ENCODE measurements at regions not wholly inside any gene's neighbourhood (a gene's known extent, or its start where the extent isn't known, plus 50 kb on each side); places are given as distances from the start of the nearest gene placed in this dataset.
"Not testable (repeated sequence)": the region's sequence is repeated elsewhere in the genome, so short reads cannot be mapped to it uniquely, and the experiment has no call there.

DNA sequence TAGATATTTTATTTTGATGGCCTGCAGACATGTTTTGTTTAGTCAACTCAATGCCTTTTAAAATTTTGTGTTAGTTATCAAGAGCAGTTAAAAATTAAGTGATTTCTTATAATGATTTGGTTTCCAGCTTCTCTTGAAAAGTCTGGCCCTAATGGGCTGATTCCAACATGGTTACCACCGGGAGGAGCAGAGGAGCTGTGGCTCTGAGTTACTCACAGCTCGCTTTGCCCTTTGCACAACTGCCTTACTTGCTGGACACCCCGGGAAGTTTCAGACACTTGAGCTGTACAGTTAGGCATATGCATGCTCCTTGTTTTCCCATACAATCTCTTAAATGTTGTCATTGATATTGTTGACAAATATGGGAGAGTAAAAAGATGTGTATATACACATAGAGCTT lies 173.1 kb upstream of the MMS22L start:
- DNase-seq (ENCODE audit: low spot score), result peak; percentile 24

- DNase-seq (ENCODE audit: low spot score), result no peak
Measured at GRCh38 chr6:97459535-97459934, 176.5 kb upstream of the MMS22L start.

DNA sequence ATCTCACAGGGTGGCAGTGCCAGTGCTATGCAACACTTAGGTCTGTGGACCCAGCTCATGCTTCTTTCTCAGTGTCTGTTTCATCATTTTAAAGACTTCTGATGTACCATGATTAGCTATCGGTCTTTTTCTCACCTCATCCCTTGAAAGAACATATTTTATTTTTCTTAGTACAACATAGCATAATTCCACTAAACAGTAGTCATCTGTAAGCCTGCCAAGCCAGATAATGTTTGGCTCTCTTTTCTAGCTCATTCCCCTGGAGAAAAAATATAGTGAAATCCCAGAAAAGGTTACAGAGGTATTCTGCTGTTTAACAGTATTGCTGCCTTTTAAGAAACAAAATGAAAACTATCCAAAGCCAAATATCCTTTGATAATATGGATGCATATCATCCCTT lies 177.0 kb upstream of the MMS22L start:
- DNase-seq (ENCODE audit: low spot score), result no peak

GRCh38 chr6:97460394-97461080 lies 177.5 kb upstream of the MMS22L start:
- no peak for DNase-seq (ENCODE audit: low spot score)

DNA sequence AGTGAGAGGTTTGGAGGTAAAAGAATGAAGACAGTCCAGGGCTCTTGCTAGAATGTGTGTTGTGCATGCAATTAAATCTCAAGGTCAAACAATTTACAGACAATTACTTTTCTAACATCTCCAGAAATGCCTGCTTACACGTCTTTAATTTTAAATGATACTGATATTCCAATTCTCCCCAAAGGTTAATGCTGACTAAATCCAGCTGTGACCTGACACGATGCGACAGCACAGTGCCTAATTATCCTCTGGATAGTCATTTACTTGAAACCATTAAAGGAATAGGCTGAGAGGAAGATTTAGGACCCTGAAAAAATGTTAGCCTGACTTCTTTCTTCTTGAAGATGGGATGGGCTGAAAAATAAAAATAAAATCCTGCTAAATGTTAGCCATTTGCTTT lies 178.2 kb upstream of the MMS22L start:
- no peak for DNase-seq (ENCODE audit: low spot score)

DNA sequence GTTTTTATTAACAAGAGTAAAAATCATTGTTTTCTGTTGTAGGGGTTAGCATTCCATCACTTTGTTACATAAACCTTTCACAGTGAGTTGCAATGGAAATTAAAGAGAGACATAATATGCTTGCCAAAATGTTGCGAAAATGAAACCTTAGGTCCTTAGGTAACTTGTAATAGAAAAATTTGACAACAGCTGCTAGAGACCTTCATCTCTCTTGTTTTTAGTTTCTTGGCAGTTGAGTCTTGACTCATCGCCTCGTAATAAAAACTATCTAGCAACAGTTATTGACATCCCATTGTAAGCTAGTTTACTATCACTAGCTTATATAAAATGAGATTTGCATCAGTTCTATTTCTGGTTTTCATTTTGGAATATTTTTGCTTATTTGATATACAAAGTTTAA lies 179.0 kb upstream of the MMS22L start:
- DNase-seq (ENCODE audit: low spot score), result no peak

- DNase-seq (ENCODE audit: low spot score), result no peak
Measured at GRCh38 chr6:97462938-97463598, 180.1 kb upstream of the MMS22L start.

GRCh38 chr6:97465877-97466561 lies 183.0 kb upstream of the MMS22L start:
- DNase-seq (ENCODE audit: low spot score), result no peak

DNA sequence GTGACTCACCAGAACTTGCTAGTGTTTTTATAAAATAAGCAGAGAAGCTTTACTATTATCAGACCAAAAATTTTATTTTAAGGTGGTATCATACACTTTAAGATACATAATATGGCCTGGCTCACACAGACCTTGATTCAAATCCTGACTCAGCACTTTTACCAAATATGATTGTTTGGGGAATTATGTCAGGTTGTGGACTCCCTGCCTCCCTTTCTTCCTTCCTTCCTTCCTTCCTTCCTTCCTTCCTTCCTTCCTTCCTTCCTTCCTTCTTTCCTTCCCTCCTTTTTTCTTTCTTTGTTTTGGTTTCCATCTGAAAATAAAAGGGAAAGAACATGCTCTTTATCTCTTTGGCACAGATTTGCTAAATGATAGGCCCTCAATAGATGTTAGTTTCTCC lies 186.0 kb upstream of the MMS22L start:
- no peak for DNase-seq (ENCODE audit: low spot score)

DNA sequence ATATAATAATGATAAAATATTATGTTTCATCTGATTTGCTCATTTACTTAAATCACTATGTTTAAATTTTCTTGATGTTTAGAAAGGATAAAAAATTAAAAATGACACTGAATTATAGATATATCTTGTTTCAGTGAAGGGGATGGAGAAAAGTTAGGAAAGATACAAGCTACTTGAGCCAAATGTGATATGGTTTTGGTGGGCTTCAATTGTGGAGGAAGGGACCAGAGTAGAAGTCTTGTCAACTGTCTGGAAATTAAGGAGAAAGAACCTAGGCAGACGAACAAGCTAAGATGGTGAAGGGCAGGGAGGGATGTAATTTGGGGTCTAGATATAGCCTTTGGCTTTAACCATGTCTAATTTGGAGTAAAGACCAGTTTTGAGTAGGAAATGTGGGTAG lies 186.4 kb upstream of the MMS22L start:
- DNase-seq (ENCODE audit: low spot score), result no peak

DNA sequence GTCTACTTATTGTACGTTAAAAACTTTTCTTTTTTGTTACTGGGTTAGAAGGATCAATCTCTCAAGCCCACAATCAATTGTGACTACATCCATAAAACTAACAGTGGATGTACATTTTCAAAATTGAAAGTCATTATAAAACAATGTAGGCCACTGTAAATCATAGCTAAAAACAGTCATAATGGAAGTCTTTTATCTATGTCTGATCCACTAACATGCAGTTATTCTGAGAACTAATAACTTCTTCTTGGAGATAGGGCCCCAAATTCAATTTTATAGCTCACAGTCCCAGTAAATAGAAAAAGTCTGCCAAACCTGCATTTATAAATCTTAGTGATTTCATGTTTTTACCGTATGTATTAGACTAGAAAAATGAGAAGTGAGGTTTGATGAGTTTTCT lies 187.3 kb upstream of the MMS22L start:
- no peak for DNase-seq (ENCODE audit: low spot score)

GRCh38 chr6:97473979-97474378 lies 191.0 kb upstream of the MMS22L start:
- no peak for DNase-seq (ENCODE audit: low spot score)

- peak; percentile 63 for DNase-seq (ENCODE audit: low spot score)
Measured at GRCh38 chr6:97497713-97498331, 214.8 kb upstream of the MMS22L start.

DNA sequence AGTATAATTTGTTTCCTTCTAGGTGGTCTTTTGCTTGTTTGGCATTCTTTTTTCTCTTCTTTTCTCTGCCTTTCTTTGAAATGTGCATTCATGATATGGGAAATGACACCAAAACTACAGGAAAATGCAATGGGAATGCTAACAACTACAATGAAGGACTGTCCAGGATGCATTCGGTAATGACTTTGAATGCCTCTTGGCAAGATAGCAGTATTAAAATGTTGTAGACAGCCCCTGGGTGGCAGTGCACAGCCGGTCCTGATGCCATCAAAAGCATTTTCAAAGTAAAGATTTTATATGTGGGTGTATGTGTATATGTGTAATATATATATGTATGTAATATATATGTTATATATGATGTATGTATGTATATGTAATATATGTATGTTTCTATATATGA lies 218.8 kb upstream of the MMS22L start:
- DNase-seq (ENCODE audit: low spot score), result no peak

DNA sequence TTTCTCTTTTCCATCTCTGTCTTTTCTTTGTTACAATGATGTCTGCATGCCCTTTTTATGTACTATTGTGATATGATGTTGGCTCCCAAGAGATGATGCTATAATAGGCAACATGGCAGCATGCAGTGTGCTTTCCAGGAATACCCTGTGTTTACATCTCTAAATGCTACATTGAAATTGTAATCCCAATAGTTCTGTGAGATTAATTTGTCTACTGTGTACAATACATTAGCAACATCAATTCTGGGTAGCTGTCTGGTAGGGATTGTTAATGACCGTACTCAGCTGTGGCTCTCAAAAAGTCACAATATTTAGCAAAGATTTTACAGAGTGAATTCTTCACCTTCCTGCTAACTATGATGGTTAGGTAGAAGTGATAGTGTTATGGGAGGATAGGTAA lies 225.6 kb upstream of the MMS22L start:
- no peak for DNase-seq (ENCODE audit: low spot score)

- DNase-seq (ENCODE audit: low spot score), result not testable (repeated sequence)
Measured at GRCh38 chr6:97513260-97513659, 230.2 kb upstream of the MMS22L start.

DNA sequence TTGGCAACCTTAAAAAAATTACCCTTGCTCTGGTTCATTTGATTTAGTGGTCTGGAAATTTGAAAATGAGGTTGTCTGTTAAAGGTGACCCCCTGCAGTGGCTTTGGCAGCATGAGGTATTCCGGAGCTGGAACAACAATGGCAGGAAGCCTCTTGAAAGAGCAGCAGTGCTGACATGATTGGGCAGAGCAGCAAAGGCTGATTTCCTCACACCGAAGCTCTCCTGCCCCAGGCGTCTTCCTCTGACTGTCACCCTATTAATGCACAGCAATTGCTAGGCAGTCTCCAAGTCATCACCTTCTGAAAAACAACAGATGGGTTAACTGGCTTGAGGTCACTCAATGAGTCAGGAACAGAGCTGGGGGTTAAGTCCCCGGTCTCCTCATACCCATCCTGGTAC lies 241.8 kb upstream of the MMS22L start:
- DNase-seq (ENCODE audit: low spot score), result no peak

- DNase-seq (ENCODE audit: low spot score), result no peak
Measured at GRCh38 chr6:97535800-97536199, 252.8 kb upstream of the MMS22L start.

DNA sequence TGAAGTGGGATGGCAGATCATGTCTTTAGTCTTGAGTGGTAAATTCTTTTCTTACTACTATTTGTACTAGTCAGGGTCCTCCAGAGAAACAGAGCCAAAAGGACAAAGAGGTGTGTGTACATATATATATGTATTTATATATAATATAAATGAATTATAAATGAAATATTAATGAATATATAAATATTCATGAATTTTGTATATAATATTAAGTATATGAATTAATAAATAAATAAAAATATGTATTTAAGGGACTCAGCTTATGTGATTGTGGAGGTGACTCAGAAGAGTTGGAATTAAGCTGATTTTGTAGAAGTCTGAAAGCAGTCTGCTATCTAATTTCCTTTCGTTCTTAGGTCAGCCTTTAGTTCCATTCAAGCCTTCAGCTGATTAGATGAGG lies 265.3 kb upstream of the MMS22L start:
- no peak for DNase-seq (ENCODE audit: low spot score)

DNA sequence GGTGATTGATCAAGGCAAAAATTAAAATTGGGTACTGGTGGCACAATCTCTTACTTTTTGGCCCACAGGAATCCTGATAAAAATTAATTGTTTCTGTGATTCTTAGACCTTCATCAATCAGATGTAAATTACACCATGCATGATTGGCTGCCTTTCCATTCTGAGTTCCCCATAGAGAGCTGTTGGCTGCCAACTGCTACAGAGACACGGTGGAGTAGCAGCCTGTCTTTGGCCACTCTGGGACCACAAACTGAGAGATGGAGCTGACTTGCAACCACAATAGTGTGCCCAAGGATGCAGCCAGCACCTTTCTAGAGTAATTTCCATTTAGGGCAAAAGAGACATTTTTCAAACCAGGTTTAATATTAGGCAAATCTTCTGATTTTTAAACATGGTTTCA lies 274.3 kb upstream of the MMS22L start:
- no peak for DNase-seq (ENCODE audit: low spot score)

DNA sequence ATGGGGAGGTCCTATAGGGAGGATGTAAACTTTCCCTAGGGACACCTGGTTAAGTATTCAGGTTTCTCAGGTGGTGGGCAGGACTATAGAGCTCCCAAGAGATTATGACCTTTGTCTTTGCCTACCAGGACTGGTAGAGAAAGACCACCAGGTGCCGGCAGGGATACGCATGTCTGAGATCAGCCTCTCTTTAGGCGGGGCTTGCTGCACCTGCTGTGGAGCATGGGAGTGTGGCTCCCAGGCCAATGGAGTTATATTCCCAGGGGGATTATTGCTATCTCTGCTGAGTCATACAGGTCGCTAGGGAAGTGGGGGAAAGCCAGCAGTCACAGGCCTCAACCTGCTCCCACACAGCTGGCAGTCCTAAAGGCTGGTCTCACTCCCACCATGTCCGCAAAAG lies 280.5 kb upstream of the MMS22L start:
- DNase-seq (ENCODE audit: low spot score), result no peak

- no peak for DNase-seq (ENCODE audit: low spot score)
Measured at GRCh38 chr6:97572943-97573342, 289.9 kb upstream of the MMS22L start.

GRCh38 chr6:97586344-97586743 lies 303.3 kb upstream of the MMS22L start:
- DNase-seq (ENCODE audit: low spot score), result peak; percentile 54
